GM21786 (cell line): ENCODE measurements at regions not wholly inside any gene's neighbourhood (a gene's known extent, or its start where the extent isn't known, plus 50 kb on each side); places are given as distances from the start of the nearest gene placed in this dataset.
"Not testable (repeated sequence)": the region's sequence is repeated elsewhere in the genome, so short reads cannot be mapped to it uniquely, and the experiment has no call there.

Experiments used
- ATAC-seq: cut with Tn5 transposase; IDR thresholded peaks from one replicate; pipeline ENCODE4 v1.9.1; 2021; ENCODE audit not compliant: unreplicated experiment

DNA sequence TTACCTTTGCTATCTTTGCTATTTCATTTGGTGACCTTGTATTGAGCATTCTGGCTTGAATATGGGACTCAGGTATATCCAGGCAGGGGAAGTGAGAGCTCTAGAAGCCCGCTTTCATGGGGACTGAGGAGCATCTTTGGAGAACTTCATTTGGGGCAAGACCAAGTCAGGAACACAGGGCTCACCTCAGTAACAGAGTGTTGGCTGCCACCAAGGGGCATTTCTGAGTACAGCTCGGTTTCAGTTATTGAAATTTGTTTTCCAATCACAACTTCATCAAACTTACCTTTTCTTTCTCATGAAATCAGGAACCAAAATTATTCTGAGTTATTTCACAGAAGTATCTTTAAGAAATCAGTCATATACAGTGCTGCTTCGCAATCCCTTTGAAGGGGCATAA, 337.2 kb downstream of the C7orf25 start:
- ATAC-seq: no peak

DNA sequence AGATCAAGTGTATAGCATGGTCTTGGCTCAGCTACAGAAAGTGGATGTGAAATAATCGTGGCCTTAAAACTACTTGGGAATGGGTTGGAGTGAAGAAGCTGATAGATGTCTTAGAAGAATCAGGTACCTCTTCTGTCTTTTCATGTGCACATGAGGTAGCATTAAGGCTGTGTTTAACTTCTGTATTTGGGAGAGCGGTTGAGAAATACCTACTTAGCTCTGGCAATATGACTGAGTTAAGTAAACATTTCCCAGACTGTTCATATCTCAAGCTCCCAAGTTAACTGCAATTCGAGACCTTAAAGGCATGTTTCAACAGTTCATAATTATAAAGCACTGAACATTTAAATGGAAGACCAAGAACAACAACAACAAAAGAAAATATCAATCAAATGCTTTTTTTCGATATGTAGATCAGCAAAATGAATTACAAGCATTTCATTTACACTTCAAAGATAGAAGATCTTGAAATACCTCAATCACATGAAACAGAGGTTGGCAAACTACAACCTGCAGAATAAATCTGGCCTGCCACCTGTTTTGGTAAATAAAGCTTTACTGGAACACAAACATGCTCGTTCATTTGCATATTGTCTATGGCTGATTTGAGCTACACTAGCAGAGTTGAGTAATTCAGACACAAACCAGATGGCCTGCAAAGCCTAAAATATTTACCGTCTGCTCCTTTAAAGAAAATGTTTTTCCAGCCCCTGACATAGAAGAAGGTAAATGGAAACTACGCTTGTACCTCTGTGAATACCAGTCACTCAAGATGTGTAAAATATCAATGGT, 337.1 kb upstream of the GLI3 start:
- ATAC-seq: no peak

DNA sequence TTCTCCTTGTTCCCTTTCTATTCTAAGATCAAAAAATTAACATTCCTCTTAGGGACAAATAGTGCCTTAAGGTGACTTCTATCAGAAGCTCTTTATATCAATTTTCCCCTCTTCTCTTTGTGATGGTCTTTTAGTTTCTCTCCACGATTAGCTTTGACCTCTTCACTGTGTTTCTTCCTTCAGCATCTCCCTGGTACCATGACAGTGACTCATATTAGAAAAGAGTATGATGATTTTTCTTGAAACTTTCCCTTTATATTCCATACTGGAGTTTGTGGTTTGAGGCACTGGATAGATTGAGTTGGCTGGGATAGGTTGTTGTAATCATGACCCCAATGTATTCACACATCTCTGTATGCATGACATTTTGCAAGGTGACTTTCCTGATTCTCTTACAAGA, 335.6 kb upstream of the GLI3 start:
- no peak for ATAC-seq

DNA sequence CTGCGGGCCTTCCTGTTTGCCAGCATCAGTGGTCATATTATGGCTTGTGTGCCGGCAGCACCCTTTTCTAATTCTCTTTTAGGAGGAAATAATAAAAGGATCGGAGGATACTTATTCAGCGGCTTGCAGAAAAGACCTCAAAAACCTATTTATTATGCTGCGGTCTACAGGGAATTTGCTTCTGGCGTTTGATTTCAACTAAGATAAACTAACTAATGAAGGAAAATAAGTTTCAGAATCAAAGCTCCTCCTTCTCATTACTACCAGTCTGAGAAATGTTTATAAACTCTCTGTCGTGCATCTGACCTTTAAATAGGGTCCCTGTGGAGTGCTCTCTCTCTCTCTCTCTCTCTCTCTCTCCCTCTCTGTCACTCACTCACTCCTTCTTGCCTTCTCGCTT, 335.0 kb upstream of the GLI3 start:
- ATAC-seq: no peak

DNA sequence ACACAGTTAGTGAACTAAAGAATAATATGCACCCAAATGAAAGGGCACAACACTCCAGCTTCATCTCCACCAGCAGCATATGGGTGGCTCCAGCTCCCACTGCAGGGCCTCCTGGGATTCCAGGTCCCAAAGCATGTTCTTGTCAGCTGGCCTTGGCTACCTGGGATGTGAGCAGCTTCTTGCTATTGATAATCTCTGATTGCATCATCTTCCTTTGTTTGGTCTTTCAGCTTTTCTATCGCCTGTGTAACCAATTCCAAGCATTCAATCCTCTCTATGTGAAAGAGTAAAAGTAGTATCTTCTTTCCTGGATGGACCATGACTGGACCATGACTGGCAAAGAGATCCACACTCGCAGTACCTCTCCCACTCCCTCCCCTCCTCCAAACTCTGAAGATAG, 333.9 kb upstream of the GLI3 start:
- no peak for ATAC-seq

DNA sequence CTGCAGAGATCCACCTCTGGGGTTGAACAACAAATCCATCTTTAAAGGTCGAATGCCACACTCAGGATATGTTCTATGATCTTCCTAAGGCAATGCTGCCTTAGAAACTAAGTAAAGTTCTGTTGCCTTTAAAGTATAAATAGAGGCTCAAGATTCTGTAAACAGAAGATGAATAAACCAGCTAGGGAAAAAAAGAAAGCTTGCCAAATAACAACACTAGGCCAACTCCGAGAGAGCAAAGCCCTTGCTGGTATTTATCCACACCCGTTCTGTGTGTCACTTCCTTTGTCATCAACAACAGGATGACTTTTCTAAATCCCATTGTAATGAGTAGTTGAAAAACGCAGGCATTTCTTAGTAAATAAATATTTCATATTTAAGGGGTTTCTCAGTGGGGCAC, 330.0 kb upstream of the GLI3 start:
- no peak for ATAC-seq

DNA sequence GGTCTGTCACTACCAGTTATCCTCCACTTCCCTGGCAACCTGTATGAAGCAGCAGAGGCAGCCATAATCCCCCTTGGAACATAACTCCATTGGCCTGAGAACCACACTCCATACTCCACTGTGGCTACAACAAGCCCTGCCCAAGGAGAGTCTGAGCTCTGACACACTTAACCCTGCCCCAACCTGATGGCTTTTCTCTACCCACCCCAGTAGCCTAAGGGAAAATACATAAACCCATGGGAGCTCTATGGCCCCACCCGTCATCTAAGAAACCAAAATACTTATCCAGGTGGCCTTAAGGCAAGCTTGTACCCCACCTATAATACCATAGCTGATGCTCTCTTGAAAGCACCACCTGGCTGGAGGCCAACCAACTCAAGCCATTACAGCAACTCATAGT, 324.8 kb upstream of the GLI3 start:
- ATAC-seq: no peak

DNA sequence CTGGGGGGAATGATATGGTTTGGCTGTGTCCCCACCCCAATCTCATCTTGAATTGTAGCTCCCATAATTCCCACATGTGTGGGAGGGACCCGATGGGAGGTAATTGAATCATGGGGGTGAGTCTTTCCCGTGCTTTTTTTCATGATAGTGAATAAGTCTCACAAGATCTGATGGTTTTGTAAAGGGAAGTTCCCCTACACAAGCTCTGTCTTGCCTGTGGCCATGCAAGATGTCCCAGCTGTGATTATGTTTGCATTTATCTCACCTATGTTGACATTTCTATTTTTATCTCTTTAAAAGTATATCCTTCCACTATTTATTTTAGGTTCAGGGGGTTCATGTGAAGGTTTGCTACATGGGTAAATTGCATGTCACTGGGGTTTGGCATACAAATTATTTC, 323.9 kb upstream of the GLI3 start:
- no peak for ATAC-seq

DNA sequence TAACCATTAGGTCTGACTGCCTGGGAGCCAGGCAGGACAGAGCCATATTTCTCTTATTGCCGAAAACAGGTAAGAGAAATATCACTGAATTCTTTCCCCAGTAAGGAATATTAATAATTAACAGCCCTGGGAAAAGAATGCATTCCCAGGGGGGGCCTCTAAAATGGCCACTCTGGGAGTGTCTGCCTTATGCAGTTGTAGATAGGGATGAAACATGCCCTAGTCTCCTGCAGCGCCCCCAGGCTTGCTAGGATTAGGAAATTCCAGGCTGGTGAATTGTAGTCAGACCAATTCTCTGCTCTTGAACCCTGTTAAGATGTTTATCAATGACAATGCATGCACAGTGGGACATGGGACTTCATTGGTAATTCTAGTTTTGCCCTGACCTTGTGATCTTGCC, 317.9 kb upstream of the GLI3 start:
- not testable (repeated sequence) for ATAC-seq

DNA sequence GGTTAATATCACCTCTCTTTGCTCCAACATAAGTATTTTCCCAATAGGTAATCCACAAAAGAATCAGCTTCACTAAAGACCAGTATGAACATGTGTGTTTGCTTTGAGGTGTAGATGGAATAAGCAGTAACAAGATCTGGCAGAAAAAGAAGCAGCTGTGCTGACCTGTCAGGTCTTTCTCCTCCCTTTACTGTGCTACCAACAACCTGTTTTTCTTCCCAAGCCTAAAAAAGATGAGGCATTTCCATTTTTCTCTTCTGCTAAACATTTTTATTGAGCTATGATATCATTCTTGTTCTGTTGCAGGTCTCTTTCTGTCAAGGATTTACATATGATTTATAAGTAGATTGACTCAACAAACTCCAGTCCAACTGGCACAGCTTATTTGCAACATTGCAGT, 315.2 kb upstream of the GLI3 start:
- ATAC-seq: no peak

DNA sequence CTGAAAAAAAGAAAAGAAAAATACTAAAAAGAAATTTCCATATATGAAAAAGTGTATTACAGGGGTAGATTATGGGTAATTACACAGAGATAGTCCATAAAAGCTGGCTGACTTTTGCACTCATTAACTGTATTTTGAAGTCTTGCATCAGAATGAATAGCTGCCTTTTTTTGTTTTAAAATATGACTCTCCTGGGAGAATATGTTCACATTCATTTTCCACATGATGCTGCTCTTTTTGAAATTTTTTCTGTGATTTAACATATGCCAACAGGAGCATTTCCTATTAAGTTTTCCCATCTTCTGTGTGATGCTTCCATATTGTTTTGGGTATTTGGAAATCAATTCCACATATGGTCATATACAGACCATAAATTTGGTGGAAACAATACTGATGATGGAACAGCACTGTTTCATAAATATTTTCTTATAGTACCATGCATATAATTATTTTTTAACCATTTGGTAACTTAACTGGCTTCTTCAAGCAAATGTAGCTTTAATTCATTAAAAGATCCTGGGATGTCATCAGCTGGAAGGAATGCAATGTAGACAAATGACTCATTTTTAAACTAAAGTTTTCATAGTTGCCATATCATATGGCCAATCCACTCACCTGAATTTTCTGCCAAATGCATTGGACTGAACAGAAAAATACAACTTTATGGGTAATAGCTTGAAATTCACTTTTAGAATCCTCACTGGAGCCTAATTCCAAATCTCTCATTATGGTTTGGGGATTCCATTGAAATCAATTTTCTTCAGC, 313.9 kb upstream of the GLI3 start:
- no peak for ATAC-seq

DNA sequence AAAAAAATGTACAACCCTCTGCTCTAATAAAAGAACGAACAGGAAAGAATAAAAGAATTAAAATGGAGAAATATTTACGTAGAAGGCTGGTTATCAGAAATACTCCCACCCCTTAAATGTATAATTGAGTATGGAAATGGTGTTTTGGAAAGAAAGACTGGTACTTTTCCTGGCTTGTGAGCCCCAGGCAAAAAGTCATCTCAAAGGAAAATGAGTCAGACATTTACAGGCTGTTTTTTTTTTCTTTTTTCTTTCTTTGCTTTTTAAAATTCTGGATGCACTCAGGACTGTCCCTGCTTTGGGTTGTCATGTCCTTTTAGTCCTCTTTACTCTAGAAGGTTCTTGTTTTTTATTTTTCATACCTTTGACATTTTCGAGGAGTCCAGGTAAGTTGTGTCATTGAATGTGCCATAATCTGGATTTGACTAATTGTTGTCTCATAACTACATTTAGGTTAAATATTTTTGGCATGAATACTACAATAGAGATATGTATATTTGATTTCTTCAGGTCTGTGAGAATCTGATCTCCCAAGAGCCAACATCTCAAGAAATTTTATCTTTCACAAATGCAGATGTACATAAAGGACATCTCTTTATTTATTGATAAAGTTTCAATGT, 313.0 kb upstream of the GLI3 start:
- ATAC-seq: no peak

DNA sequence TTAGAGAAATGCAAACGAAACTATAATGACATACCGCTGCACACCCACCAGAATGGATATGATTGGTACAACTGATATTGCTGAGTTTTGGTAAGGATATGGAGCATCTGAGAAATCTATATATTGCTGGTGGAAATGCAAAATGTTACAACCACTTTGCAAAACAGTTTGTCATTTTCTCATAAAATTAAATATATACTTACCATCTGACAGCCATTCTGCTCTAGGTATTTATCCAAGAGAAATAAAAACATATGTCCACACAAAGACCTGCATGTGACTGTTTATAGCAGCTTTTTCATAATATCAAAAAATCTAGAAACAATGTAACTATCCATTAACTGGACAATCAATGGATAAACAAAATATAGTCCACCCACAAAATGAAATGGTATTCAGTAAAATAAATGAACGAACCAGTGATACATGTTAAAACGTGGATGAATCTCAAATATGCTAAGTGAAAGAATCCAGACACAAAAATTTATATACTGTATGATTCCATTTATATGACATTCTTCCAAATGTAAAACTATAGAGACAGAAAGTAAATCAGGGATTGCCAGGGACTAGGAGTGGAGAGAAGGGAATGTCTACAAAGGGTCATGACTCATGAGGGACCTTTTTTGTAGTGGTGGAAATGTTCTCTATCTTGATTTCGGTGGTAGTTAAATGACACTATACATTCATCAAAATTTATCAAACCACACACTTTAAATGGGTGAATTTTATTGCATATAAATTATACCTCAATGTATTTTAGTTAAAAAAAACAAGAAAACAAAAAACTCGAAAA, 312.0 kb upstream of the GLI3 start:
- ATAC-seq: no peak

DNA sequence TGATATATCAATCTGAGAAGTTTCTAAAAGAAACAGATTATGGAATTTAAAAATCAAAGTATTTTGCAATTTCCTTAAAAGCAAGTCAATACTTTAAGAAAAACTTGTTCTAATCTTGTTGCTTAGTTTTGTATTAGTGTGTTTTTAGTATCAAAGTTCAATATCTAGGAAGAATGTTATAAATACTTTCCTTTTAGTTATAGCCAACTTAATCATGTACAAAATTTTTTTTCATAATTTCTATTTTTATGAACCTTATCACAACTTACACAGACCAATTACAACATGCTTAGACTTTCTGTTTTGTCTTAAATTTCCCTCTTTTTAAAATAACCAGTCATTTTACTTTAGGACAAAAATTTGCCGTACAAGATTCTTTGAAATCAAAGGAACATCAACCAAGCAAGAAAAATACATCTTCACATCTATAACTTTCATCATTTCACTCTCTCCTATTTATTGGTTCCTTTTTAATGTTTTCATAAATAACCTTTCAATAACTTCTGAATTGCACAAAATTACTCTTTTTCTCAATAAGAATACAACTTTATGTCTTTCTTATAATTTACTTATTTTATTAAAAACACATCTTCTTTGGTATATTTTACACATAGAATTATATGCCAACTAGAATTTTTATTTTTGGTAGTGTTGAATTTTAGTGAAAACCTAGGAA, 308.2 kb upstream of the GLI3 start:
- ATAC-seq: no peak

DNA sequence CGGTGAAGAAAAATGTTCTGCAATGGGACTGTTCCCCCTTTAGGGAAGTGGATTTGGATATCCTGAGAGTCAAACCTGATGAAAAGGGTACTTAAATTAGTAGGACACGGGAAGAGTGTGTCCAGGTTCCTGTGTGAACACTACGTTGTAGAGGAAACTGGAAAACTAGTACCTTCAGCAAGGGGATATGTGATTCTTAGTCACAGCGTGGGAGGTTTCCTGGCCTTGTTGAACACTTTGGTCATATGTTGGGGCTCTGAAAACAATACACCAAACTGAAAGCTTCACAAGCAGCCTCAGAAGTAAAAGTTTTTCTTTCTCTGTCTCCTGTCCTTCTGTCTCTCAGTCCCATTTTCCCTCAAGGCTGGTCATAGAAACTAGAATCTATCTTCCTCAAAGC, 306.9 kb upstream of the GLI3 start:
- no peak for ATAC-seq

DNA sequence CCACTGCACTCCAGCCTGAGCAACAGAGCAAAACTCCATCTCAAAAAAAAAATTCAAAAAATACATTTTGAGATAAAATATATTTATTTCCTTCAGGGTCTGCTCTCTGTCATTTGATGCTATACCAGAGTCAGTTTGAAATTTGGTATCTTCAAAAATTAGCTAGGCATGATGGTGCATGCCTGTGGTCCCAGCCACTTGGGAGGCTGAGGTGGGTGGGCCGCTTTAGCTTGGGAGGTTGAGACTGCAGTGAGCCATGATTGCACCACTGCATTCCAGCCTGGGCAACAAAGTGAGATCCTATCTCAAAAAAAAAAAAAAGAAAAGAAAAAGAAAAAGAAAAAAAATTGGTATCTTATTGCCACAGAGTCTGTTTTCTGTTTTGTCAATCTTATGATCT, 305.4 kb upstream of the GLI3 start:
- ATAC-seq: not testable (repeated sequence)

DNA sequence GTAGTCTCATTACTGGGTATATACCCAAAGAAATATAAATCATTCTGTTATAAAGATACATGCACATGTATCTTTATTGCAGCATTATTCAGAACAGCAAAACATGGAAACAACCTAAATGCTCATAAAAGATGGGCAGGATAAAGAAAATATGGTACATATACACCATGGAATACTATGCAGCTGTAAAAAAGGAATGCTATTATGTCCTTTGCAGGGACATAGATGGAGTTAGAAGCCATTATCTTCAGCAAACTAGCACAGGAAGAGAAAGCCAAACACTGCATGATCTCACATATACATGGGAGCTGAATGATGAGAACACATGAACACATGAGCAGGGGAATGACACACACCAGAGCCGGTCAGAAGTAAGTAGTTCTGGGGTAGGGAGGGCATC, 297.4 kb upstream of the GLI3 start:
- ATAC-seq: no peak

DNA sequence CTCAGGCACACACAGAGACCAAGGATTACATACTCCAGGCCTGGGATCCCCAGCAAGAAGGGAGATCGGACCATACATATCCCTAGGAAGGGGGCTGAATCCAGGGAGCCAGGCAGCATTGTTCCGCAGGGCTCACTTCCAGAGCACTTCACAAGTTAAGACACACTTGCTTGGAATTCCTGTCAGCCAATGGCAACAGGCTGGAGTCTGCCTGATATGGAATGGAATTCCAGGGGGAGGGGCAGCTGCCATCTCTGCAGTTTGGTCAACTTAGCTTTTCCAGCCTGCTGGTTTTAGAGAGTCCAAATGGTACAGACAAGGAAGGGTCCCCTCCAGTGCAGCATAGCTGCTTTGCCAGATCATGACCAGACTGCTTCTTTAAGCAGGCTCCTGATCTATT, 290.0 kb upstream of the GLI3 start:
- no peak for ATAC-seq

DNA sequence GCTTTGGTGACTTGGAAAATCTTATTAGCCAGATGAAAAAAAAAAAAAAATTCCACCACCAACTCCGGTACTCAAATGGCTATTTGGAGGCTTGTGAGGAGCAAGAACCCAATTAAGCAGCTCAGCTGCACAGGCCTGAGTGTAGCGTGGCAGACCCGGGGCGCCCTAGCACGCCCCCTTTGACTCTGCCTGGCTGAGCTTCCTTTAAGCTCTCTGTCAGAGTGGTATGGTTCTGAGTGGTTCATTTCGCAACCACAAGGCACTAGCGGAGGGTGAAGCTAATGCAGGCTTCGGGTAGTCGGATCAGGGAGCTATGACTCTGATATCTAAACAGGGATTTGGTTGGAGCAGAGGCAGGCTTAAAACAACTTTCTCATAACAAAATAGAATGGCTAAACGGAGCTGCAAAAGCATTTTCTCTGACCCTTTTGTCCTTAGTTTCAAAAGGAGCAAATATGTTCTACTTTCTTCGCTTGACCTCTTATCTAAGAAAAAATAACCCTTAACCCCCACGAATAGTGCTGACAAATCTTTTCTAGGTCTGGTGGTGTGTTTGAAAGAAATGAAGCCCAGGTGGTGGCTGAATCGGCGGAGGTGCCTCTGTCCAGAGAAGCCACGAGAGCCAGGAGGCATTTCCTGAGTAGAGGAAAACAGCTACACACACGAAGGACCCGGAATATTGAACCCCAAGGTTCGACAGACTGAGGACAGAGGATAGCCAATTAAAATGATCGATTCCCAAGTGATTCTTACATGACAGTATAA, 285.4 kb upstream of the GLI3 start:
- ATAC-seq: no peak

DNA sequence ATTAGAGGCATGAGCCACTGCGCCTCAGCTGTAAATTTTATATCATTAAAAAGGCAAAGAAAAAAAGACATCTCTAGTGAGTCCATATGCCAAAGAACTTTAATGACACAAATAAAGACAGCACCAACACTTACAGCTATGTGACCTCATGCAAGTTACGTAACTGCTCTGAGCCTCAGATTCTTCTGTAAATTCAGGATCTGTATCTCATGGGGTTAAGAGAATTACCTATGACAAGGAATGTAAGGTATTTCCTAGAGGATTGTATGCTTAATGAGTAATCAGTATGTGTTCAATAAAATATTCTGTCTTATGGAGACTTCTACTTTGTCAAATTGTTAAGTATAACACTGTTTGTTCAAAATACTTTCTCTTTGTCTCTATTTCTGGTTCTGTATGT, 274.0 kb upstream of the GLI3 start:
- no peak for ATAC-seq
